ENCODE measurements at regions not wholly inside any gene's neighbourhood (a gene's known extent, or its start where the extent isn't known, plus 50 kb on each side); places are given as distances from the start of the nearest gene placed in this dataset.
"Not testable (repeated sequence)": the region's sequence is repeated elsewhere in the genome, so short reads cannot be mapped to it uniquely, and the experiment has no call there.

DNA sequence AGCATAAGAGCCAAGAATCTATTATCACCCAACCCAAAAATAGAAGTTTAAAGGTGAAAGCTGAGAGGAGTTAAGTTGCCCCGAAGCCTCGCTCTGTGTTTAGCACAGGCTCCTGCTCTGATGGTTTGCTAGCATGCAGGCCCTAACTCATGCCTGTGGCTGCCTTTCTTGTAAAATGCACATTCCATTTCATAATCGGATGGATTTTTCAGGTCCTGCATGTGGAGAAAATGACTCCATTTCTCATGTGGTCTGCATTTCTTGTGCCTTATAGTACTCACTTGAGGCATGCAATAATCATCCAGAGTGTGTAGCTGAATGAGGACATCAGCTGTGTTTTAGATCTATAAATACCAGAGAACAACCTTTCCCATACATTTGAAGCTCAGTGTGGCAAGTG lies 381.8 kb downstream of the CPS1 start (continued):
- TF ChIP-seq REST (IDR thresholded peaks at IDR 0.05) (no peak), YY1 (IDR thresholded peaks at IDR 0.05) (no peak)

DNA sequence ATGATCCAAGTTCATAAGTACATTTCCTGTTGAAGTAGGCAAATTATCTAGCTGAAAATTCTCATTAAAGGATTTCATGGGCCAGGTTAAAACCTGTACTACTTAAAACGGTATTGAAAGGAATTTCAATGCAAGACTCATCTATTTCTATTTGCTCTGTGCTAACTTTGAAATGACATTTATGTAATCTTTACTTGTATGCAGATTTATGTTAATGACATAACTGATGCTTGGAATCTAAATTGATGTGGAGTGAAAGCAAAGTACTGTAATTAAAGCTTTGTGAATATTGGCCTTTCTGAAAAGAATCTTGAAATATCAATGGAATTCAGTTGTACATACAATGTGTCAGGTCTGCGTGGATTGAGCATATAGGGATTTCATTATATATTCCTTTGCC lies 390.0 kb downstream of the CPS1 start:
- DNase-seq (ENCODE audit: low spot score), result no peak
- Histone ChIP-seq H3K4me3 (ENCODE audit: low read depth in 1 of 3, low read length in 3 of 3) (no peak overlapping the region), H3K4me1 (ENCODE audit: control insufficient read depth in 4 of 4, insufficient read depth in 4 of 4, low read length in 3 of 4) (no peaks in the 10 kb centered on the region), H3K9me3 (ENCODE audit: control insufficient read depth in 4 of 4, low read length in 3 of 4) (no peaks in the 10 kb centered on the region), H3K9ac (ENCODE audit: low read depth in 1 of 2, low read length in 2 of 2) (no peak overlapping the region), H3K36me3 (ENCODE audit: control insufficient read depth in 4 of 4, insufficient read depth in 3 of 4, low read depth in 1 of 4, low read length in 3 of 4) (no peaks in the 10 kb centered on the region), H3K27ac (ENCODE audit: low read depth in 1 of 2, low read length in 2 of 2) (no peak overlapping the region), H3K27me3 (ENCODE audit: control insufficient read depth in 4 of 4, insufficient read depth in 4 of 4, low read length in 3 of 4) (no peaks in the 10 kb centered on the region)
- TF ChIP-seq, protein P1, sequence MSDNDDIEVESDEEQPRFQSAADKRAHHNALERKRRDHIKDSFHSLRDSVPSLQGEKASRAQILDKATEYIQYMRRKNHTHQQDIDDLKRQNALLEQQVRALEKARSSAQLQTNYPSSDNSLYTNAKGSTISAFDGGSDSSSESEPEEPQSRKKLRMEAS (IDR thresholded peaks at IDR 0.05), result no peak
- TF ChIP-seq, protein P2, sequence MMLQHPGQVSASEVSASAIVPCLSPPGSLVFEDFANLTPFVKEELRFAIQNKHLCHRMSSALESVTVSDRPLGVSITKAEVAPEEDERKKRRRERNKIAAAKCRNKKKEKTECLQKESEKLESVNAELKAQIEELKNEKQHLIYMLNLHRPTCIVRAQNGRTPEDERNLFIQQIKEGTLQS (IDR thresholded peaks at IDR 0.05), result no peak
- TF ChIP-seq, protein P3, sequence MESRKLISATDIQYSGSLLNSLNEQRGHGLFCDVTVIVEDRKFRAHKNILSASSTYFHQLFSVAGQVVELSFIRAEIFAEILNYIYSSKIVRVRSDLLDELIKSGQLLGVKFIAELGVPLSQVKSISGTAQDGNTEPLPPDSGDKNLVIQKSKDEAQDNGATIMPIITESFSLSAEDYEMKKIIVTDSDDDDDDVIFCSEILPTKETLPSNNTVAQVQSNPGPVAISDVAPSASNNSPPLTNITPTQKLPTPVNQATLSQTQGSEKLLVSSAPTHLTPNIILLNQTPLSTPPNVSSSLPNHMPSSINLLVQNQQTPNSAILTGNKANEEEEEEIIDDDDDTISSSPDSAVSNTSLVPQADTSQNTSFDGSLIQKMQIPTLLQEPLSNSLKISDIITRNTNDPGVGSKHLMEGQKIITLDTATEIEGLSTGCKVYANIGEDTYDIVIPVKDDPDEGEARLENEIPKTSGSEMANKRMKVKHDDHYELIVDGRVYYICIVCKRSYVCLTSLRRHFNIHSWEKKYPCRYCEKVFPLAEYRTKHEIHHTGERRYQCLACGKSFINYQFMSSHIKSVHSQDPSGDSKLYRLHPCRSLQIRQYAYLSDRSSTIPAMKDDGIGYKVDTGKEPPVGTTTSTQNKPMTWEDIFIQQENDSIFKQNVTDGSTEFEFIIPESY (IDR thresholded peaks at IDR 0.05), result no peak
- TF ChIP-seq RAD21 (IDR thresholded peaks at IDR 0.05) (no peak), GABPA (IDR thresholded peaks at IDR 0.05 in 1 of 2, conservative IDR thresholded peaks at IDR 0.05 in 1 of 2) (no peak)
- WGBS, result 76% methylated on average over 2 of the region's 2 CpGs

- DNase-seq (ENCODE audit: low spot score); H3K9me3 ChIP-seq (ENCODE audit: control insufficient read depth in 4 of 4, low read length in 3 of 4); H3K4me3 ChIP-seq (ENCODE audit: low read depth in 1 of 3, low read length in 3 of 3); H3K36me3 ChIP-seq (ENCODE audit: control insufficient read depth in 4 of 4, insufficient read depth in 3 of 4, low read depth in 1 of 4, low read length in 3 of 4); H3K27ac ChIP-seq (ENCODE audit: low read depth in 1 of 2, low read length in 2 of 2); H3K9ac ChIP-seq (ENCODE audit: low read depth in 1 of 2, low read length in 2 of 2); H3K4me1 ChIP-seq (ENCODE audit: control insufficient read depth in 4 of 4, insufficient read depth in 4 of 4, low read length in 3 of 4); H3K27me3 ChIP-seq (ENCODE audit: control insufficient read depth in 4 of 4, insufficient read depth in 4 of 4, low read length in 3 of 4): not testable (repeated sequence)
- 95% methylated on average over 41 of the region's 41 CpGs for WGBS
Observed at GRCh38 chr2:210950434-210951060, 394.1 kb downstream of the CPS1 start.

- Histone ChIP-seq H3K4me1 (ENCODE audit: control insufficient read depth in 4 of 4, insufficient read depth in 4 of 4, low read length in 3 of 4) (no peaks in the 10 kb centered on the region), H3K36me3 (ENCODE audit: control insufficient read depth in 4 of 4, insufficient read depth in 3 of 4, low read depth in 1 of 4, low read length in 3 of 4) (no peaks in the 10 kb centered on the region), H3K27ac (ENCODE audit: low read depth in 1 of 2, low read length in 2 of 2) (no peak overlapping the region), H3K9me3 (ENCODE audit: control insufficient read depth in 4 of 4, low read length in 3 of 4) (no peaks in the 10 kb centered on the region), H3K27me3 (ENCODE audit: control insufficient read depth in 4 of 4, insufficient read depth in 4 of 4, low read length in 3 of 4) (no peaks in the 10 kb centered on the region), H3K9ac (ENCODE audit: low read depth in 1 of 2, low read length in 2 of 2) (no peak overlapping the region), H3K4me3 (ENCODE audit: low read depth in 1 of 3, low read length in 3 of 3) (no peak overlapping the region)
- WGBS, result 61% methylated on average over 2 of the region's 2 CpGs
- no peak for DNase-seq (ENCODE audit: low spot score)
- TF ChIP-seq RXRA (IDR thresholded peaks at IDR 0.05), result no peak
- no peak for TF ChIP-seq FOXA1 (IDR thresholded peaks at IDR 0.05)
- TF ChIP-seq SP1 (IDR thresholded peaks at IDR 0.05), result no peak
- TF ChIP-seq, protein P3 (IDR thresholded peaks at IDR 0.05), result no peak
- TF ChIP-seq, protein P1 (IDR thresholded peaks at IDR 0.05), result no peak
- no peak for TF ChIP-seq HNF4G (IDR thresholded peaks at IDR 0.05)
- TF ChIP-seq NR2F2 (IDR thresholded peaks at IDR 0.05), result no peak
- TF ChIP-seq FOXA2 (IDR thresholded peaks at IDR 0.05), result no peak
- TF ChIP-seq GABPA (IDR thresholded peaks at IDR 0.05 in 1 of 2, conservative IDR thresholded peaks at IDR 0.05 in 1 of 2), result no peak
Observed at GRCh38 chr2:210954386-210954907, 398.0 kb downstream of the CPS1 start.

Data from liver (tissue), 7 donors.